ENCODE measurements at regions not wholly inside any gene's neighbourhood (a gene's known extent, or its start where the extent isn't known, plus 50 kb on each side); places are given as distances from the start of the nearest gene placed in this dataset.

- peak; percentile 52 for TF ChIP-seq SP1 (IDR thresholded peaks at IDR 0.05)
- no peak for TF ChIP-seq CTCF (IDR thresholded peaks at IDR 0.05; ENCODE audit: low read depth, low read length, missing input control)
- no peak for TF ChIP-seq MAX (IDR thresholded peaks at IDR 0.05)
- TF ChIP-seq REST (IDR thresholded peaks at IDR 0.05): no peak
- no peak for TF ChIP-seq ZBTB33 (IDR thresholded peaks at IDR 0.05)
These were observed 197.1 kb upstream of the TPM1 start for GRCh38 chr15:62845241-62846126.

Measured in liver (tissue), 3 donors.